NOMO-1 (cell line): ENCODE measurements at regions not wholly inside any gene's neighbourhood (a gene's known extent, or its start where the extent isn't known, plus 50 kb on each side); places are given as distances from the start of the nearest gene placed in this dataset.
"Not testable (repeated sequence)": the region's sequence is repeated elsewhere in the genome, so short reads cannot be mapped to it uniquely, and the experiment has no call there.

ENCODE experiments used
- DNase-seq, 2 experiments: peaks; one replicate each; lab custom pipeline; 2025; ENCODE audit not compliant: unreplicated experiment in 2 of 2; lab: John Stamatoyannopoulos, UW

- no peak for DNase-seq
Measured at GRCh38 chr2:19207452-19207851, 151.0 kb downstream of the OSR1 start.

- DNase-seq = no peak
Measured at GRCh38 chr2:19205983-19206533, 152.4 kb downstream of the OSR1 start.

GRCh38 chr2:19203866-19204265 lies 154.6 kb downstream of the OSR1 start:
- DNase-seq = no peak

- DNase-seq = no peak
Measured at GRCh38 chr2:19201911-19202462, 156.4 kb downstream of the OSR1 start.

GRCh38 chr2:19198381-19198780 lies 160.0 kb downstream of the OSR1 start:
- DNase-seq = no peak

- DNase-seq = no peak
Measured at GRCh38 chr2:19195661-19196060, 162.8 kb downstream of the OSR1 start.

- DNase-seq = no peak
Measured at GRCh38 chr2:19189391-19189790, 169.0 kb downstream of the OSR1 start.

GRCh38 chr2:19187323-19188020 lies 171.0 kb downstream of the OSR1 start:
- no peak for DNase-seq

GRCh38 chr2:19185086-19185485 lies 173.3 kb downstream of the OSR1 start:
- DNase-seq = no peak

GRCh38 chr2:19178175-19178574 lies 180.2 kb downstream of the OSR1 start:
- DNase-seq = no peak

- no peak for DNase-seq
Measured at GRCh38 chr2:19176977-19177376, 181.4 kb downstream of the OSR1 start.

GRCh38 chr2:19176172-19176852 lies 182.1 kb downstream of the OSR1 start:
- no peak for DNase-seq

- no peak for DNase-seq
Measured at GRCh38 chr2:19174176-19174575, 184.2 kb downstream of the OSR1 start.

- no peak for DNase-seq
Measured at GRCh38 chr2:19171409-19171808, 187.0 kb downstream of the OSR1 start.

- no peak for DNase-seq
Measured at GRCh38 chr2:19169134-19169768, 189.2 kb downstream of the OSR1 start.

- not testable (repeated sequence) for DNase-seq
Measured at GRCh38 chr2:19164099-19164498, 194.3 kb downstream of the OSR1 start.

- DNase-seq = no peak
Measured at GRCh38 chr2:19158896-19159295, 199.5 kb downstream of the OSR1 start.

GRCh38 chr2:19158211-19158610 lies 200.2 kb downstream of the OSR1 start:
- DNase-seq = no peak

GRCh38 chr2:19156646-19157045 lies 201.8 kb downstream of the OSR1 start:
- no peak for DNase-seq

GRCh38 chr2:19150726-19151125 lies 207.7 kb downstream of the OSR1 start:
- DNase-seq = no peak

- DNase-seq = no peak
Measured at GRCh38 chr2:19146867-19147266, 211.6 kb downstream of the OSR1 start.
